SHP77 (cell line): ENCODE measurements at regions not wholly inside any gene's neighbourhood (a gene's known extent, or its start where the extent isn't known, plus 50 kb on each side); places are given as distances from the start of the nearest gene placed in this dataset.
"Not testable (repeated sequence)": the region's sequence is repeated elsewhere in the genome, so short reads cannot be mapped to it uniquely, and the experiment has no call there.

Experiments used
- DNase-seq, 2 experiments: peaks; one replicate each; lab custom pipeline; 2025; lab: John Stamatoyannopoulos, UW

GRCh38 chr13:80550971-80551441 is 210.1 kb upstream of the SPRY2 start:
- DNase-seq = no peak

- no peak for DNase-seq
These were observed 208.0 kb upstream of the SPRY2 start for GRCh38 chr13:80548915-80549314.

GRCh38 chr13:80547885-80548825 is 207.2 kb upstream of the SPRY2 start:
- no peak for DNase-seq

- DNase-seq = no peak
These were observed 206.4 kb upstream of the SPRY2 start for GRCh38 chr13:80547341-80547740.

GRCh38 chr13:80533175-80533574 is 192.2 kb upstream of the SPRY2 start:
- DNase-seq = no peak

- DNase-seq = no peak
These were observed 190.0 kb upstream of the SPRY2 start for GRCh38 chr13:80530902-80531301.

GRCh38 chr13:80530191-80530590 is 189.3 kb upstream of the SPRY2 start:
- DNase-seq = no peak

GRCh38 chr13:80529734-80530133 is 188.8 kb upstream of the SPRY2 start:
- no peak for DNase-seq

GRCh38 chr13:80528733-80529132 is 187.8 kb upstream of the SPRY2 start:
- no peak for DNase-seq

- DNase-seq = no peak
These were observed 186.5 kb upstream of the SPRY2 start for GRCh38 chr13:80527400-80527799.

- DNase-seq = no peak
These were observed 183.7 kb upstream of the SPRY2 start for GRCh38 chr13:80524447-80525215.

GRCh38 chr13:80523134-80523533 is 182.2 kb upstream of the SPRY2 start:
- no peak for DNase-seq

GRCh38 chr13:80522463-80522862 is 181.5 kb upstream of the SPRY2 start:
- not testable (repeated sequence) for DNase-seq

- DNase-seq = peak in 1 of 2 experiments; percentile 1
These were observed 176.0 kb upstream of the SPRY2 start for GRCh38 chr13:80516818-80517348.

GRCh38 chr13:80515296-80515695 is 174.4 kb upstream of the SPRY2 start:
- no peak for DNase-seq

GRCh38 chr13:80513196-80513595 is 172.3 kb upstream of the SPRY2 start:
- DNase-seq = no peak

- DNase-seq = no peak
These were observed 169.8 kb upstream of the SPRY2 start for GRCh38 chr13:80510686-80511085.

- DNase-seq = no peak
These were observed 168.3 kb upstream of the SPRY2 start for GRCh38 chr13:80509264-80509663.

GRCh38 chr13:80508031-80508430 is 167.1 kb upstream of the SPRY2 start:
- no peak for DNase-seq

- no peak for DNase-seq
These were observed 163.5 kb upstream of the SPRY2 start for GRCh38 chr13:80504453-80504852.

- no peak for DNase-seq
These were observed 161.4 kb upstream of the SPRY2 start for GRCh38 chr13:80502359-80502758.

- no peak for DNase-seq
These were observed 160.6 kb upstream of the SPRY2 start for GRCh38 chr13:80501556-80501955.
